Suprapubic skin (tissue), 4 donors: ENCODE measurements at regions not wholly inside any gene's neighbourhood (a gene's known extent, or its start where the extent isn't known, plus 50 kb on each side); places are given as distances from the start of the nearest gene placed in this dataset.

ENCODE experiments used
- CTCF ChIP-seq, 2 donors: fragments of 200-600 bp in 1 of 2; fragments of 450-650 bp in 1 of 2; sonication (generic) in 1 of 2; IDR thresholded peaks; one replicate each; pipeline ENCODE4 v1.5.1; 2016 to 2019; ENCODE audit warnings: antibody characterized with exemption in 2 of 2, mild to moderate bottlenecking in 1 of 2, moderate library complexity in 1 of 2
- EP300 ChIP-seq: sonication (generic); formaldehyde crosslinking; IDR thresholded peaks from one replicate; pipeline ENCODE4 v1.6.1; 2017; ENCODE audit warnings: antibody characterized with exemption
- POLR2A ChIP-seq, 2 donors: fragments of 450-650 bp; IDR thresholded peaks; one replicate each; pipeline ENCODE4 v1.6.1; 2017; ENCODE audit warnings: antibody characterized with exemption in 2 of 2, mild to moderate bottlenecking in 2 of 2, moderate library complexity in 2 of 2
- POLR2AphosphoS5 ChIP-seq, 3 donors: sonication (generic); formaldehyde crosslinking; IDR thresholded peaks; one replicate each; pipeline ENCODE4 v1.6.1; 2017; ENCODE audit warnings: antibody characterized with exemption in 3 of 3

- TF ChIP-seq CTCF (IDR thresholded peaks at IDR 0.05), result no peak
- no peak for TF ChIP-seq POLR2A (IDR thresholded peaks at IDR 0.05)
- TF ChIP-seq POLR2AphosphoS5 (IDR thresholded peaks at IDR 0.05), result no peak
- TF ChIP-seq EP300, result no peak
Observed at GRCh38 chr19:27735314-27735713, 1477.6 kb downstream of the UQCRFS1 start.
